SK-N-SH (cell line): ENCODE measurements at regions not wholly inside any gene's neighbourhood (a gene's known extent, or its start where the extent isn't known, plus 50 kb on each side); places are given as distances from the start of the nearest gene placed in this dataset.

Experiments used
- CTCF ChIA-PET: fragments of 300-600, 350-600 bp; formaldehyde crosslinking; extraction: SDS; loops from one replicate; lab custom pipeline; 2021; lab: Yijun Ruan, JAX
- POLR2A ChIA-PET: fragments of 350-600 bp; sonication (Branson Sonifier 250); formaldehyde crosslinking; extraction: SDS; loops from one replicate; lab custom pipeline; 2020; ENCODE audit warnings: antibody characterized with exemption, inconsistent platforms; lab: Yijun Ruan, JAX
- DNase-seq: peaks from one replicate; pipeline ENCODE4 v3.0.0; 2012
- H2AFZ ChIP-seq: fragments of 200-600 bp; sonication (generic); 2 replicates; pipeline ENCODE4 v1.8.1; 2016; ENCODE audit warnings: antibody characterized with exemption, mild to moderate bottlenecking, low read depth
- H3F3A ChIP-seq: fragments of 200-600 bp; sonication (generic); replicated peaks from 2 replicates; pipeline ENCODE3; 2016; ENCODE audit warnings: antibody characterized with exemption, mild to moderate bottlenecking; ENCODE audit not compliant: insufficient read depth
- H3K27ac ChIP-seq, 2 experiments: fragments of 200-500 bp in 1 of 2; fragments of 200-600 bp in 1 of 2; sonication (Bioruptor generic) in 1 of 2; sonication (generic), shearing (Covaris generic) in 1 of 2; 2 replicates each; pipeline versions ENCODE4 v1.5.1 to v1.6.1; 2014 to 2016; ENCODE audit warnings: low read depth in 2 of 2, inconsistent platforms in 1 of 2, low read length in 1 of 2, mild to moderate bottlenecking in 1 of 2, mixed read lengths in 1 of 2
- H3K27me3 ChIP-seq: fragments of 200-600 bp; sonication (generic), shearing (Covaris generic); 2 replicates; pipeline ENCODE4 v1.6.1; 2016; ENCODE audit warnings: mixed run types; ENCODE audit not compliant: insufficient read depth
- H3K36me3 ChIP-seq, 2 experiments: fragments of 200-500 bp in 1 of 2; fragments of 200-600 bp in 1 of 2; sonication (Bioruptor generic) in 1 of 2; sonication (generic) in 1 of 2; replicated peaks in 1 of 2; 2 replicates each; pipeline versions ENCODE3 to v1.5.1; 2014 to 2016; ENCODE audit warnings: low read length in 1 of 2, mild to moderate bottlenecking in 1 of 2; ENCODE audit not compliant: insufficient read depth in 2 of 2, control insufficient read depth in 1 of 2
- H3K4me1 ChIP-seq, 2 experiments: fragments of 200-500 bp in 1 of 2; fragments of 200-600 bp in 1 of 2; sonication (Bioruptor generic) in 1 of 2; sonication (generic), shearing (Covaris generic) in 1 of 2; 2 replicates each; pipeline versions ENCODE4 v1.5.1 to v1.6.1; 2014 to 2016; ENCODE audit warnings: low read depth in 1 of 2, low read length in 1 of 2, mixed run types in 1 of 2; ENCODE audit not compliant: insufficient read depth in 2 of 2, control insufficient read depth in 1 of 2
- H3K4me2 ChIP-seq: fragments of 200-600 bp; sonication (generic), shearing (Covaris generic); 2 replicates; pipeline ENCODE4 v1.6.1; 2017; ENCODE audit warnings: mixed run types
- H3K4me3 ChIP-seq, 2 experiments: fragments of 200-500 bp in 1 of 2; fragments of 200-600 bp in 1 of 2; sonication (Bioruptor generic) in 1 of 2; sonication (generic), shearing (Covaris generic) in 1 of 2; 2 replicates each; pipeline versions ENCODE4 v1.5.1 to v1.8.1; 2014 to 2016; ENCODE audit warnings: low read depth in 2 of 2, inconsistent platforms in 1 of 2, low read length in 1 of 2, mild to moderate bottlenecking in 1 of 2, mixed read lengths in 1 of 2, moderate library complexity in 1 of 2
- H3K79me2 ChIP-seq: fragments of 200-600 bp; sonication (generic); 2 replicates; pipeline ENCODE4 v1.8.1; 2017; ENCODE audit warnings: mild to moderate bottlenecking; ENCODE audit not compliant: insufficient read depth
- H3K9ac ChIP-seq: fragments of 200-600 bp; sonication (generic); 2 replicates; pipeline ENCODE4 v1.6.1; 2017; ENCODE audit warnings: mixed run types
- H3K9me2 ChIP-seq: fragments of 200-600 bp; sonication (generic); 2 replicates; pipeline ENCODE4 v1.6.1; 2017; ENCODE audit warnings: mixed run types
- H3K9me3 ChIP-seq: fragments of 200-600 bp; sonication (generic); 2 replicates; pipeline ENCODE4 v1.6.1; 2017; ENCODE audit warnings: mixed run types, mild to moderate bottlenecking, moderate library complexity
- H4K20me1 ChIP-seq: fragments of 200-600 bp; sonication (generic); 2 replicates; pipeline ENCODE4 v1.6.1; 2017; ENCODE audit warnings: mild to moderate bottlenecking, mixed run types; ENCODE audit not compliant: insufficient read depth
- ELF1 ChIP-seq: IDR thresholded peaks from 2 replicates; pipeline ENCODE4 v1.4.0; 2012
- EZH2phosphoT487 ChIP-seq: fragments of 200-600 bp; sonication (generic); IDR thresholded peaks from 2 replicates; pipeline ENCODE4 v1.6.1; 2017; ENCODE audit warnings: low read depth, mixed run types, mild to moderate bottlenecking, antibody characterized with exemption, moderate library complexity, borderline replicate concordance
- FOXM1 ChIP-seq: IDR thresholded peaks from 2 replicates; pipeline ENCODE4 v1.4.0; 2012; ENCODE audit warnings: low read depth, mild to moderate bottlenecking
- GABPA ChIP-seq: IDR thresholded peaks from 2 replicates; pipeline ENCODE4 v1.4.0; 2012; ENCODE audit warnings: low read depth, mild to moderate bottlenecking
- GATA2 ChIP-seq: sonication (generic); formaldehyde crosslinking; IDR thresholded peaks from 2 replicates; pipeline ENCODE4 v1.5.0; 2020; ENCODE audit warnings: mild to moderate bottlenecking, missing genetic modification reagents
- JUND ChIP-seq: IDR thresholded peaks from 2 replicates; pipeline ENCODE4 v1.4.0; 2012
- NFIC ChIP-seq: IDR thresholded peaks from 2 replicates; pipeline ENCODE4 v1.4.0; 2012; ENCODE audit warnings: borderline replicate concordance
- RCOR1 ChIP-seq: fragments of 150-350 bp; IDR thresholded peaks from 2 replicates; pipeline ENCODE4 v1.6.1; 2017; ENCODE audit warnings: antibody characterized with exemption, low read length
- RFX5 ChIP-seq: IDR thresholded peaks from 2 replicates; pipeline ENCODE4 v1.6.1; 2012; ENCODE audit warnings: mild to moderate bottlenecking, improper control_type of control experiment, low read length
- RXRA ChIP-seq: IDR thresholded peaks from 2 replicates; pipeline ENCODE4 v1.4.0; 2012; ENCODE audit warnings: low read depth, mild to moderate bottlenecking, borderline replicate concordance
- TCF12 ChIP-seq: IDR thresholded peaks from 2 replicates; pipeline ENCODE4 v1.4.0; 2012
- TEAD4 ChIP-seq: IDR thresholded peaks from 2 replicates; pipeline ENCODE4 v1.4.0; 2012; ENCODE audit warnings: mild to moderate bottlenecking, borderline replicate concordance; ENCODE audit not compliant: insufficient read depth
- WGBS: methylation state at CpG from one replicate; pipeline ENCODE4 v1.1.6; 2017; ENCODE audit warnings: low lambda C conversion rate; 5-methylcytosine and 5-hydroxymethylcytosine counted together
- TF ChIP-seq, protein P1 (sequence below): fragments of 150-350 bp; IDR thresholded peaks from 2 replicates; pipeline ENCODE4 v1.6.1; 2017; ENCODE audit warnings: antibody characterized with exemption, low read length, low read depth, borderline replicate concordance
- TF ChIP-seq, protein P2 (sequence below): IDR thresholded peaks from 2 replicates; pipeline ENCODE4; 2012
- TF ChIP-seq, protein P3 (sequence below): IDR thresholded peaks from 2 replicates; pipeline ENCODE4 v1.4.0; 2012; ENCODE audit warnings: low read depth, borderline replicate concordance
- TF ChIP-seq, protein P4 (sequence below): IDR thresholded peaks from 2 replicates; pipeline ENCODE4 v1.4.0; 2012; ENCODE audit warnings: low read depth, borderline replicate concordance
- TF ChIP-seq, protein P5 (sequence below): IDR thresholded peaks from 2 replicates; pipeline ENCODE4 v1.6.1; 2012; ENCODE audit warnings: mild to moderate bottlenecking, low read depth, low read length, moderate library complexity
- TF ChIP-seq, protein P6 (sequence below): fragments of 200-600 bp; sonication (generic); IDR thresholded peaks from 2 replicates; pipeline ENCODE4 v1.6.1; 2017; ENCODE audit warnings: antibody characterized with exemption, mild to moderate bottlenecking, moderate library complexity

DNA sequence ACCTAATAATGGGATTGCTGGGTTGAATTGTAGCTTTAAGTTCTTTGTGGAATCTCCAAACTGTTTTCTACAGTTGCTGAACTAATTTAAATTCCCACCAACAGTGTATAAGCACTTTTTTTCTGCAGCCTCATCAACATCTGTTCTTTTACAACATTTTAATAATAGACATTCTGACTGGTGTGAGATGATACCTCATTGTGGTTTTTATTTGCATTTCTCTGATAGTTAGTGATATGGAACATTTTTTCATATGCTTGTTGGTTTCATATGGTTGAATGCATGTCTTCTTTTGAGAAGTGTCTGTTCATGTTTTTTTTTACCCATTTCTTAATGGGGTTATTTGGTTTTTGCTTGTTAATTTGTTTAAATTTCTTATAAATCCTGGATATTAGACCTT is 1718.9 kb downstream of the C4orf33 start (continued):
- TF ChIP-seq GABPA: no peak
- TF ChIP-seq RFX5: no peak
- TF ChIP-seq, protein P1, sequence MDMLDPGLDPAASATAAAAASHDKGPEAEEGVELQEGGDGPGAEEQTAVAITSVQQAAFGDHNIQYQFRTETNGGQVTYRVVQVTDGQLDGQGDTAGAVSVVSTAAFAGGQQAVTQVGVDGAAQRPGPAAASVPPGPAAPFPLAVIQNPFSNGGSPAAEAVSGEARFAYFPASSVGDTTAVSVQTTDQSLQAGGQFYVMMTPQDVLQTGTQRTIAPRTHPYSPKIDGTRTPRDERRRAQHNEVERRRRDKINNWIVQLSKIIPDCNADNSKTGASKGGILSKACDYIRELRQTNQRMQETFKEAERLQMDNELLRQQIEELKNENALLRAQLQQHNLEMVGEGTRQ: no peak
- no peak for TF ChIP-seq RCOR1
- no peak for TF ChIP-seq ELF1
- no peak for TF ChIP-seq FOXM1

DNA sequence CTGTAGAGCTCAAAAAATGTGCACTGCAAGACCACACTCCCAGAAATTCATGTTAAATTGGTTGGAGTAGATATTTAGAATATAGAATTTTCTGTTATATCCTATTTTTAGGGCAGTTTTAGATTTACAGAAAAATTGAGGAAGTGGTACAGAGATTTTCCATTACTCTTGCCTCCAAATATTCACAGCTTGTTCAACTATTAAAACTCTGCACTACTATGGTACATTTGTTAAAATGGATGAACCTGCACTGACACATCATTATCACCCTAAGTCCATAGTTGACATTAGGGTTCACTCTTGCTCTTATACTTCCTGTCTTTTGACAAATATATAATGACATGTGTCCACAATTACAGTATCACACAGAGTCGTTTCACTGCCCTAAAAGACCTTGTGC is 1724.5 kb downstream of the C4orf33 start:
- H3K9ac ChIP-seq: no peak overlapping the region
- no peaks in the 10 kb centered on the region for H4K20me1 ChIP-seq
- H3K4me2 ChIP-seq: no peak overlapping the region
- CTCF ChIA-PET: no interaction called here
- H2AFZ ChIP-seq: no peak overlapping the region
- H3K9me2 ChIP-seq: no peaks in the 10 kb centered on the region
- DNase-seq: no peak
- 0% methylated on average over 1 of the region's 1 CpG for WGBS
- no peak overlapping the region for H3K4me3 ChIP-seq
- TF ChIP-seq RXRA (no peak), RFX5 (no peak), RCOR1 (no peak), JUND (no peak), EZH2phosphoT487 (no peak), ELF1 (no peak), GATA2 (CRISPR knock-in tag) (no peak)
- TF ChIP-seq, protein P2, sequence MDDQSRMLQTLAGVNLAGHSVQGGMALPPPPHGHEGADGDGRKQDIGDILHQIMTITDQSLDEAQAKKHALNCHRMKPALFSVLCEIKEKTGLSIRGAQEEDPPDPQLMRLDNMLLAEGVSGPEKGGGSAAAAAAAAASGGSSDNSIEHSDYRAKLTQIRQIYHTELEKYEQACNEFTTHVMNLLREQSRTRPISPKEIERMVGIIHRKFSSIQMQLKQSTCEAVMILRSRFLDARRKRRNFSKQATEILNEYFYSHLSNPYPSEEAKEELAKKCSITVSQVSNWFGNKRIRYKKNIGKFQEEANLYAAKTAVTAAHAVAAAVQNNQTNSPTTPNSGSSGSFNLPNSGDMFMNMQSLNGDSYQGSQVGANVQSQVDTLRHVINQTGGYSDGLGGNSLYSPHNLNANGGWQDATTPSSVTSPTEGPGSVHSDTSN: no peak
- H3K27me3 ChIP-seq: no peaks in the 10 kb centered on the region
- no peaks in the 10 kb centered on the region for H3K9me3 ChIP-seq
- no peaks in the 10 kb centered on the region for H3K79me2 ChIP-seq
- POLR2A ChIA-PET: no interaction called here
- H3K27ac ChIP-seq: no peak overlapping the region
- H3F3A ChIP-seq: no peaks in the 10 kb centered on the region
- no peaks in the 10 kb centered on the region for H3K36me3 ChIP-seq
- H3K4me1 ChIP-seq: no peaks in the 10 kb centered on the region

DNA sequence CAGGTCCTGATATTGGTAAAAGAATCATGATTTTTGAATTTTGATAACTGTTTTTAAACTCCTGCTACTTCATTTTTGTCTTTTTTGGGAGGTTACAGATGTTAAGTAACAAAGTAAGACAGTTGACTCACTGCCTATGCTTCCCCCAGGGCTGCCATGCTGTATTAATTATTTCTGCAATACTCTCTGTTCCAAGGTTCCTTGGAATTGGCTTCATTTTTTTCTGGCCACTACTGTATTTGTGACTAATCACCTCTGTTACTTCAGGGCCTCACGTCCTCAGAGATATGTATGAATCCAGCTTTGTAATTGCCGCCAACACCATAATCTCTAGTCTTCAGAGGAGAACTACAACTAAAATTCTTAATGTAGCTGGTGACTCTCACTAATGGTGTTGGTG is 1729.3 kb downstream of the C4orf33 start:
- POLR2A ChIA-PET: no interaction called here
- no peak overlapping the region for H3K27ac ChIP-seq
- H3K79me2 ChIP-seq: no peaks in the 10 kb centered on the region
- no peak overlapping the region for H3K9ac ChIP-seq
- H3K4me1 ChIP-seq: no peaks in the 10 kb centered on the region
- no peaks in the 10 kb centered on the region for H3K36me3 ChIP-seq
- H4K20me1 ChIP-seq: no peaks in the 10 kb centered on the region
- CTCF ChIA-PET: no interaction called here
- no peaks in the 10 kb centered on the region for H3K9me3 ChIP-seq
- no peak overlapping the region for H3K4me2 ChIP-seq
- 42% methylated on average over 2 of the region's 2 CpGs for WGBS
- H3F3A ChIP-seq: no peaks in the 10 kb centered on the region
- H3K4me3 ChIP-seq: no peak overlapping the region
- no peak for DNase-seq
- no peak overlapping the region for H2AFZ ChIP-seq
- H3K27me3 ChIP-seq: no peaks in the 10 kb centered on the region
- no peaks in the 10 kb centered on the region for H3K9me2 ChIP-seq
- TF ChIP-seq, protein P3, sequence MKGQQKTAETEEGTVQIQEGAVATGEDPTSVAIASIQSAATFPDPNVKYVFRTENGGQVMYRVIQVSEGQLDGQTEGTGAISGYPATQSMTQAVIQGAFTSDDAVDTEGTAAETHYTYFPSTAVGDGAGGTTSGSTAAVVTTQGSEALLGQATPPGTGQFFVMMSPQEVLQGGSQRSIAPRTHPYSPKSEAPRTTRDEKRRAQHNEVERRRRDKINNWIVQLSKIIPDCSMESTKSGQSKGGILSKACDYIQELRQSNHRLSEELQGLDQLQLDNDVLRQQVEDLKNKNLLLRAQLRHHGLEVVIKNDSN: no peak
- TF ChIP-seq, protein P4, sequence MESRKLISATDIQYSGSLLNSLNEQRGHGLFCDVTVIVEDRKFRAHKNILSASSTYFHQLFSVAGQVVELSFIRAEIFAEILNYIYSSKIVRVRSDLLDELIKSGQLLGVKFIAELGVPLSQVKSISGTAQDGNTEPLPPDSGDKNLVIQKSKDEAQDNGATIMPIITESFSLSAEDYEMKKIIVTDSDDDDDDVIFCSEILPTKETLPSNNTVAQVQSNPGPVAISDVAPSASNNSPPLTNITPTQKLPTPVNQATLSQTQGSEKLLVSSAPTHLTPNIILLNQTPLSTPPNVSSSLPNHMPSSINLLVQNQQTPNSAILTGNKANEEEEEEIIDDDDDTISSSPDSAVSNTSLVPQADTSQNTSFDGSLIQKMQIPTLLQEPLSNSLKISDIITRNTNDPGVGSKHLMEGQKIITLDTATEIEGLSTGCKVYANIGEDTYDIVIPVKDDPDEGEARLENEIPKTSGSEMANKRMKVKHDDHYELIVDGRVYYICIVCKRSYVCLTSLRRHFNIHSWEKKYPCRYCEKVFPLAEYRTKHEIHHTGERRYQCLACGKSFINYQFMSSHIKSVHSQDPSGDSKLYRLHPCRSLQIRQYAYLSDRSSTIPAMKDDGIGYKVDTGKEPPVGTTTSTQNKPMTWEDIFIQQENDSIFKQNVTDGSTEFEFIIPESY: no peak
- TF ChIP-seq, protein P5, sequence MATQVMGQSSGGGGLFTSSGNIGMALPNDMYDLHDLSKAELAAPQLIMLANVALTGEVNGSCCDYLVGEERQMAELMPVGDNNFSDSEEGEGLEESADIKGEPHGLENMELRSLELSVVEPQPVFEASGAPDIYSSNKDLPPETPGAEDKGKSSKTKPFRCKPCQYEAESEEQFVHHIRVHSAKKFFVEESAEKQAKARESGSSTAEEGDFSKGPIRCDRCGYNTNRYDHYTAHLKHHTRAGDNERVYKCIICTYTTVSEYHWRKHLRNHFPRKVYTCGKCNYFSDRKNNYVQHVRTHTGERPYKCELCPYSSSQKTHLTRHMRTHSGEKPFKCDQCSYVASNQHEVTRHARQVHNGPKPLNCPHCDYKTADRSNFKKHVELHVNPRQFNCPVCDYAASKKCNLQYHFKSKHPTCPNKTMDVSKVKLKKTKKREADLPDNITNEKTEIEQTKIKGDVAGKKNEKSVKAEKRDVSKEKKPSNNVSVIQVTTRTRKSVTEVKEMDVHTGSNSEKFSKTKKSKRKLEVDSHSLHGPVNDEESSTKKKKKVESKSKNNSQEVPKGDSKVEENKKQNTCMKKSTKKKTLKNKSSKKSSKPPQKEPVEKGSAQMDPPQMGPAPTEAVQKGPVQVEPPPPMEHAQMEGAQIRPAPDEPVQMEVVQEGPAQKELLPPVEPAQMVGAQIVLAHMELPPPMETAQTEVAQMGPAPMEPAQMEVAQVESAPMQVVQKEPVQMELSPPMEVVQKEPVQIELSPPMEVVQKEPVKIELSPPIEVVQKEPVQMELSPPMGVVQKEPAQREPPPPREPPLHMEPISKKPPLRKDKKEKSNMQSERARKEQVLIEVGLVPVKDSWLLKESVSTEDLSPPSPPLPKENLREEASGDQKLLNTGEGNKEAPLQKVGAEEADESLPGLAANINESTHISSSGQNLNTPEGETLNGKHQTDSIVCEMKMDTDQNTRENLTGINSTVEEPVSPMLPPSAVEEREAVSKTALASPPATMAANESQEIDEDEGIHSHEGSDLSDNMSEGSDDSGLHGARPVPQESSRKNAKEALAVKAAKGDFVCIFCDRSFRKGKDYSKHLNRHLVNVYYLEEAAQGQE: no peak
- no peak for TF ChIP-seq TEAD4
- no peak for TF ChIP-seq JUND
- TF ChIP-seq, protein P6, sequence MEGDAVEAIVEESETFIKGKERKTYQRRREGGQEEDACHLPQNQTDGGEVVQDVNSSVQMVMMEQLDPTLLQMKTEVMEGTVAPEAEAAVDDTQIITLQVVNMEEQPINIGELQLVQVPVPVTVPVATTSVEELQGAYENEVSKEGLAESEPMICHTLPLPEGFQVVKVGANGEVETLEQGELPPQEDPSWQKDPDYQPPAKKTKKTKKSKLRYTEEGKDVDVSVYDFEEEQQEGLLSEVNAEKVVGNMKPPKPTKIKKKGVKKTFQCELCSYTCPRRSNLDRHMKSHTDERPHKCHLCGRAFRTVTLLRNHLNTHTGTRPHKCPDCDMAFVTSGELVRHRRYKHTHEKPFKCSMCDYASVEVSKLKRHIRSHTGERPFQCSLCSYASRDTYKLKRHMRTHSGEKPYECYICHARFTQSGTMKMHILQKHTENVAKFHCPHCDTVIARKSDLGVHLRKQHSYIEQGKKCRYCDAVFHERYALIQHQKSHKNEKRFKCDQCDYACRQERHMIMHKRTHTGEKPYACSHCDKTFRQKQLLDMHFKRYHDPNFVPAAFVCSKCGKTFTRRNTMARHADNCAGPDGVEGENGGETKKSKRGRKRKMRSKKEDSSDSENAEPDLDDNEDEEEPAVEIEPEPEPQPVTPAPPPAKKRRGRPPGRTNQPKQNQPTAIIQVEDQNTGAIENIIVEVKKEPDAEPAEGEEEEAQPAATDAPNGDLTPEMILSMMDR: no peak
- TF ChIP-seq TCF12: no peak
- no peak for TF ChIP-seq NFIC
